Left ventricle myocardium inferior (tissue), 1 donor: ENCODE measurements at regions not wholly inside any gene's neighbourhood (a gene's known extent, or its start where the extent isn't known, plus 50 kb on each side); places are given as distances from the start of the nearest gene placed in this dataset.

Source experiments
- DNase-seq: peaks from one replicate; pipeline ENCODE4 v3.0.0-alpha.2; 2020
- H3K27ac ChIP-seq: fragments of 200-600 bp; replicated peaks from 2 replicates; pipeline ENCODE4 v1.8.0; 2021
- H3K27me3 ChIP-seq: fragments of 200-600 bp; 2 replicates; pipeline ENCODE4 v1.8.0; 2021; ENCODE audit warnings: low read depth
- H3K36me3 ChIP-seq: fragments of 200-600 bp; 2 replicates; pipeline ENCODE4 v1.8.0; 2021
- H3K4me1 ChIP-seq: fragments of 200-600 bp; 2 replicates; pipeline ENCODE4 v1.8.0; 2021
- H3K4me3 ChIP-seq: fragments of 200-600 bp; 2 replicates; pipeline ENCODE4 v1.8.0; 2021; ENCODE audit warnings: mild to moderate bottlenecking, moderate library complexity
- H3K9me3 ChIP-seq: fragments of 200-600 bp; replicated peaks from 2 replicates; pipeline ENCODE4 v1.8.0; 2021
- CTCF ChIP-seq: fragments of 200-600 bp; IDR thresholded peaks from 2 replicates; pipeline ENCODE4 v1.8.0; 2021; ENCODE audit warnings: antibody characterized with exemption, mild to moderate bottlenecking, borderline replicate concordance
- intact Hi-C: fragments of 100-400 bp; cut with micrococcal nuclease; formaldehyde crosslinking; loops from one replicate; pipeline ENCODE4 v1.11.0; 2022
- donor health status: DM: no; HTN: yes; CAD: no; lungs with severe emphysema.

DNA sequence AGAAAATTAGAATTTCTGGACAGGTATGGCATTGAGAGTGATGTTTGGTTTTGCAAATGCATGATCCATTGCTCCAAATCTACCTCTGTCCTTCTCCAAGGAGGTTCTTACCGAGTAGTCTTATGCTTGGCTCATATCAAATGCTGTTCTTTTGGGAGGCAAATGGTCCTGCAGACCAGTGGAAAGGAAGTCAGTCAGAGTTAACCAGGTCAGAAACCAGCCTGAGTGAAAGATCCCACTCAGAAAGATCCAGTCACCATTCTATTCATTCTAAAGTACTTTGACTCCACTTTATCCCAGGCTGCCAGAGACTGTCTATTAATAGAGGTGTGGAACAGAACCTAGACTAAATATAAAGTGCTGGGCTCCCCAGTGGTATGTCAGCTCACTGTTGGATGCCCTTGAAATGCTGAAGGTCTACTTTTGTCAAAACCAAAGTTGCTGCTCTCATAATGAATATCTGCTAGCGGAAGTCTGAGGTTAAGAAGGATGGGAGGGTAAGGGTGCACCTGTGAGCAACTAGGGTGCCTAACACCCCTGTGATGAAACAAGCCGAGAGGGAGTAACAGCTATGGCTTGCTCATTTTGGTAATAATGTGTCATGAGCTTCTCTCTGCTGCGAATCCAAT is 302.2 kb downstream of the ZNF608 start:
- H3K27me3 ChIP-seq: no peaks in the 10 kb centered on the region
- H3K27ac ChIP-seq: peak overlapping the region; percentile 75
- no peak for TF ChIP-seq CTCF
- no peaks in the 10 kb centered on the region for H3K36me3 ChIP-seq
- no peaks in the 10 kb centered on the region for H3K9me3 ChIP-seq
- intact Hi-C loops: no loop called here
- H3K4me1 ChIP-seq: peaks cover 41% of the 10 kb centered on the region
- DNase-seq: no peak
- H3K4me3 ChIP-seq: no peak overlapping the region

DNA sequence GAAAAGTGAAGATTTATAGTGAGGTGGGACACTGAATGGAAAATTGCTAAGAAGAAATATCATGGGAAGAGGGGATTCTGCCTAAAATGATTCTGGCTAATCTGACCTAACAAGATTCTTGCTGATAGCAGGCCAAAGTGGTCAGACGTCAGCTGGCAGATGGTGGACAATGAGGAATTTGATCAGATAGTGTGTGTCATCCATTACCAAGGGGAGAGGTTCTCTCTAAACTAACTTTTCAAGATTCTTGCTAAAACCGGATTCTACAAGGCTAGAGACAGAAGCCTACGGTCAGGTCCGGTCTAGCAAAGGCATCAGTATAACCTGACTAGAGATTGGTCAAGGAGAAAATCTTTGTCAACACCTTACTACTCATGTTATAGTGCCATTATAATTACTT is 306.0 kb downstream of the ZNF608 start:
- intact Hi-C loops: no loop called here
- Histone ChIP-seq H3K9me3 (peaks cover 3% of the 10 kb centered on the region), H3K4me1 (peaks cover 45% of the 10 kb centered on the region), H3K27ac (no peak overlapping the region), H3K4me3 (no peak overlapping the region), H3K27me3 (no peaks in the 10 kb centered on the region), H3K36me3 (no peaks in the 10 kb centered on the region)
- no peak for TF ChIP-seq CTCF
- no peak for DNase-seq

DNA sequence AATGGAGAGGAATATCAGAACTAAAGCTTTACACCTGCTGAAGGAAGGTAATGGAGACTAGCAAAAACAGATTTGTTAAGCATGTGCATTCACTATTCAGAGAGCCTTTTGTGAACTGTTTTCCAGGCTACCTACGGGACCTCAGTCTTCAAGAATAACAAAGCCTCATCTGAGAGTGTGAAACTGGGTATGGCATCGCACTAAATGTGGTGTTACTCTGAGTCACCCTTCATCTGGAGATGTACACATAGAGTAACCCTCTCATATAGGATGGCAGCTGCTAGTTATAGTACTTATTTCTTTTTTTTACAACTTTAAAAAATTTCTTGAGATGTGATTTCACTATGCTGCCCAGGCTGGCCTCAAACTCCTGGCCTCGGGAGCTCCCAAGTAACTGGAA is 306.8 kb downstream of the ZNF608 start:
- peaks cover 12% of the 10 kb centered on the region for H3K9me3 ChIP-seq
- H3K4me1 ChIP-seq: peaks cover 37% of the 10 kb centered on the region
- no peaks in the 10 kb centered on the region for H3K27me3 ChIP-seq
- H3K4me3 ChIP-seq: no peak overlapping the region
- DNase-seq: no peak
- no peaks in the 10 kb centered on the region for H3K36me3 ChIP-seq
- no peak for TF ChIP-seq CTCF
- H3K27ac ChIP-seq: no peak overlapping the region
- intact Hi-C loops: no loop called here

DNA sequence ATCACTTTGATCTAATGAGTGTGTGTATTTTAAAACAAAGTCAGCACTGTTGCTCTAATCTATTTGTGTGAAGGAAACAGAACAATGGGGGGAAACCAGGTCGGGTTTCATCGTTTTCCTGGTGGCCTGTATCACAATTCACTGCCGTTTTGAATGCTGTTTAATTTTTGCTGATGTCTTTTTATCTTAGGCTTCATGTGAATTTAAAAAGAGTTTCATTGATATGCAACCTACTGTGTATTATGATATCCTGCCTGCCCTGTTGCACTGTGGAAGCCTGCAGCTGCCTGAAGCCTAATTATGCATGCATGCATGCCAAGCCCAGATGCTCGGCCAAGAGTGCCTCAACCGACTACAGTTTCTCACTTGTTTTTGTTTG is 307.5 kb downstream of the ZNF608 start:
- no peak for DNase-seq

GRCh38 chr5:124438026-124438902 is 308.2 kb downstream of the ZNF608 start:
- no peak for DNase-seq
- H3K4me3 ChIP-seq: no peak overlapping the region
- no peaks in the 10 kb centered on the region for H3K36me3 ChIP-seq

More for the DNA sequence above, 307.5 kb downstream of the ZNF608 start:
- peaks cover 19% of the 10 kb centered on the region for H3K9me3 ChIP-seq
- no peaks in the 10 kb centered on the region for H3K27me3 ChIP-seq
- no peaks in the 10 kb centered on the region for H3K36me3 ChIP-seq
- H3K4me1 ChIP-seq: peaks cover 29% of the 10 kb centered on the region
- intact Hi-C loops: no loop called here
- no peak for TF ChIP-seq CTCF
- no peak overlapping the region for H3K4me3 ChIP-seq
- no peak overlapping the region for H3K27ac ChIP-seq

More at GRCh38 chr5:124438026-124438902, 308.2 kb downstream of the ZNF608 start:
- Histone ChIP-seq H3K27ac (no peak overlapping the region), H3K27me3 (no peaks in the 10 kb centered on the region), H3K9me3 (peaks cover 23% of the 10 kb centered on the region), H3K4me1 (peaks cover 23% of the 10 kb centered on the region)
- intact Hi-C loops: no loop called here
- TF ChIP-seq CTCF: no peak
